ENCODE measurements at regions not wholly inside any gene's neighbourhood (a gene's known extent, or its start where the extent isn't known, plus 50 kb on each side); places are given as distances from the start of the nearest gene placed in this dataset.
A peak's percentile ranks its signal among the peaks of the same experiment; 100 is the strongest.

DNA sequence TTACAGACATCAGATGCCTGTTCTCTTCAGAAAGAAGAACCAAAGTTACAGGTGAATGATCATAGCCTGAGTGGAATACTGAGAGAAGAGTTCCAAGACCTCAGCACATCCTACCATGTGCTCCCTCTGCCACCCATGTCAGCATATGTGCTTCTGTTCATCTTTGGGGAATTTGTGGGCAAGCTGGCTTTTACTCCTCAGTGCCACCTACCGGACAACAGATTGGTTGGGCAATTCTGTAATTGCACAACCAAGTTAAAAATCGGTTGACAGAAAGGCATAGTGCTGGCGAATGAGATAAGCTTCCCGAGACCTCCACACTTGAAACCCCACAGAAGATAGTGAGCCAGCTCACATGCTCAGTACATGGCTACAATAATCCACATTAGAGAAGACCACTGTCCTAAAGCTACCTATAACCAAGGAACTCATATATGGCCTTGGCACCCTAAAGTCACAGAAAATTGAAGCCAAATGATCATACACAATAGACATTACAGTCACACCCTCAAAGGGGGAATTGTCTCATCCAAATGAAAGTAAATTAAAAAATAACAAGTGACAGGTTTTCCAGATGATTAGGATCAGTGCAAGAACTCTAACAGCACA is 1238.0 kb upstream of the NUDT12 start:
- Histone ChIP-seq H3K4me1 (ENCODE audit: low read length) (no peaks in the 10 kb centered on the region), H3K79me2 (ENCODE audit: low read length) (no peaks in the 10 kb centered on the region), H2AFZ (ENCODE audit: low read depth, low read length) (peak overlapping the region; percentile 65; the same call in 1 of the 2 replicates), H3K9ac (ENCODE audit: low read length) (no peak overlapping the region), H4K20me1 (ENCODE audit: insufficient read depth, low read length) (no peaks in the 10 kb centered on the region), H3K4me3 (ENCODE audit: low read length) (no peak overlapping the region), H3K27ac (ENCODE audit: low read length) (no peak overlapping the region), H3K9me3 (ENCODE audit: insufficient read depth, low read length) (no peaks in the 10 kb centered on the region), H3K36me3 (replicated peaks; ENCODE audit: low read depth, low read length) (no peaks in the 10 kb centered on the region), H3K4me2 (ENCODE audit: low read length) (no peak overlapping the region), H3K27me3 (ENCODE audit: low read depth, low read length) (no peaks in the 10 kb centered on the region)
- no peak for TF ChIP-seq EZH2phosphoT487 (IDR thresholded peaks at IDR 0.05; ENCODE audit: low read depth)
- TF ChIP-seq, protein P1, sequence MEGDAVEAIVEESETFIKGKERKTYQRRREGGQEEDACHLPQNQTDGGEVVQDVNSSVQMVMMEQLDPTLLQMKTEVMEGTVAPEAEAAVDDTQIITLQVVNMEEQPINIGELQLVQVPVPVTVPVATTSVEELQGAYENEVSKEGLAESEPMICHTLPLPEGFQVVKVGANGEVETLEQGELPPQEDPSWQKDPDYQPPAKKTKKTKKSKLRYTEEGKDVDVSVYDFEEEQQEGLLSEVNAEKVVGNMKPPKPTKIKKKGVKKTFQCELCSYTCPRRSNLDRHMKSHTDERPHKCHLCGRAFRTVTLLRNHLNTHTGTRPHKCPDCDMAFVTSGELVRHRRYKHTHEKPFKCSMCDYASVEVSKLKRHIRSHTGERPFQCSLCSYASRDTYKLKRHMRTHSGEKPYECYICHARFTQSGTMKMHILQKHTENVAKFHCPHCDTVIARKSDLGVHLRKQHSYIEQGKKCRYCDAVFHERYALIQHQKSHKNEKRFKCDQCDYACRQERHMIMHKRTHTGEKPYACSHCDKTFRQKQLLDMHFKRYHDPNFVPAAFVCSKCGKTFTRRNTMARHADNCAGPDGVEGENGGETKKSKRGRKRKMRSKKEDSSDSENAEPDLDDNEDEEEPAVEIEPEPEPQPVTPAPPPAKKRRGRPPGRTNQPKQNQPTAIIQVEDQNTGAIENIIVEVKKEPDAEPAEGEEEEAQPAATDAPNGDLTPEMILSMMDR (IDR thresholded peaks at IDR 0.05; ENCODE audit: low read depth, low read length), result peak; percentile 49

DNA sequence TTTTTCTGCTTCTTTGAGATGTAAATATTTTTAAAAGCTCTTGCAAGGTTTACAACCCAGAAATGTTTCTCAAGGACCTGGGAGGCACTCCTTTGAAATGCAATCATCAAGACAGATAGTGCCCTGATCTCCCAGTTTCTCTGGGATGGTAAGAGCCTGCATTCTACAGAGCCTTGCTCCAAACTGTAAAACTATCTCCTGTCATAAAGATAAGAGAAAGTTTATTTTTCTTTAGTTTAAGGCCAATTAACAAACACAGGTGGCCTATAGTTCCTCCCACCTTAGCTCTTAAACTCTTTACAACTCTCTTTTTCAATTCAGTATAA is 1231.1 kb upstream of the NUDT12 start:
- no peaks in the 10 kb centered on the region for H3K27me3 ChIP-seq (ENCODE audit: low read depth, low read length)
- H3K36me3 ChIP-seq (replicated peaks; ENCODE audit: low read depth, low read length), result no peaks in the 10 kb centered on the region
- no peaks in the 10 kb centered on the region for H3K9me3 ChIP-seq (ENCODE audit: insufficient read depth, low read length)
- no peaks in the 10 kb centered on the region for H4K20me1 ChIP-seq (ENCODE audit: insufficient read depth, low read length)
- no peak overlapping the region for H3K4me3 ChIP-seq (ENCODE audit: low read length)
- H2AFZ ChIP-seq (ENCODE audit: low read depth, low read length), result no peak overlapping the region
- TF ChIP-seq EZH2phosphoT487 (IDR thresholded peaks at IDR 0.05; ENCODE audit: low read depth), result no peak
- TF ChIP-seq, protein P1 (IDR thresholded peaks at IDR 0.05; ENCODE audit: low read depth, low read length), result no peak
- H3K79me2 ChIP-seq (ENCODE audit: low read length), result no peaks in the 10 kb centered on the region
- H3K4me1 ChIP-seq (ENCODE audit: low read length), result no peaks in the 10 kb centered on the region
- H3K4me2 ChIP-seq (ENCODE audit: low read length), result no peak overlapping the region
- H3K27ac ChIP-seq (ENCODE audit: low read length), result no peak overlapping the region
- no peak overlapping the region for H3K9ac ChIP-seq (ENCODE audit: low read length)

DNA sequence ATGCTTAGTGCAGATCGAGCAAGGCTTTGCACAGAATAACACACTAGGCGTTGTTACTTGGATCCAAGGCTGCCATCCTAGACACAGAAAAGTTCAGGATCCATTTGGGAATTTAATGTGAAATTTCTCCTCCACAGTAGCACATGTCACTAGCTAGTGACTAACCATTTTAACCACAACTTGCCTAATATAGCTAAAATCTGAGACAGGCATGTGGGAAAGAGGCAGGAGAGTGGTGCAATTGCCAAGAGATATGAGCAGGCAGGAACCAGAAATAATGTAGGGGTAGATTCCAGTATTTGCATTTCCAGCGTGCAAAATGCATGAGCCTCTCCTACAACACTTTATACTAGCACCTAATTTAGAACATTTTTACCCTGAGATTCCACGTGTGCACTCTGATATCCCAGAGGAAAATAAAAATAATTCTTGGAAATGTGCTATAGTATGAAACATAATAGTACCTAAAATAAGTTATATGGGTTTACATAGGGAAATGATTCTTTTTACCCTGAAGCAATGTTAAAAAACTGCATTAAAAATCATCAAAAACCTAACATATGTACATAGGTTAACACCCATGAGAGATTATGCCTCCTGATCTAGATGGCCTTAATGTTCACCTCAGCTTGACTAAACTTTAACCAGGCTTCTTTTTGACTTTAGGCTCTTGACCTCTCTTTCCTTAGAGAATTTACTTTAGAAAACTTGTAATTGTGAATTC is 1230.6 kb upstream of the NUDT12 start:
- H3K36me3 ChIP-seq (replicated peaks; ENCODE audit: low read depth, low read length), result no peaks in the 10 kb centered on the region
- TF ChIP-seq, protein P1 (IDR thresholded peaks at IDR 0.05; ENCODE audit: low read depth, low read length), result no peak
- TF ChIP-seq EZH2phosphoT487 (IDR thresholded peaks at IDR 0.05; ENCODE audit: low read depth), result no peak
- H2AFZ ChIP-seq (ENCODE audit: low read depth, low read length), result no peak overlapping the region
- H4K20me1 ChIP-seq (ENCODE audit: insufficient read depth, low read length), result no peaks in the 10 kb centered on the region
- H3K4me2 ChIP-seq (ENCODE audit: low read length), result no peak overlapping the region
- no peak overlapping the region for H3K9ac ChIP-seq (ENCODE audit: low read length)
- no peaks in the 10 kb centered on the region for H3K27me3 ChIP-seq (ENCODE audit: low read depth, low read length)
- no peaks in the 10 kb centered on the region for H3K4me1 ChIP-seq (ENCODE audit: low read length)
- no peak overlapping the region for H3K4me3 ChIP-seq (ENCODE audit: low read length)
- H3K79me2 ChIP-seq (ENCODE audit: low read length), result no peaks in the 10 kb centered on the region
- no peak overlapping the region for H3K27ac ChIP-seq (ENCODE audit: low read length)
- no peaks in the 10 kb centered on the region for H3K9me3 ChIP-seq (ENCODE audit: insufficient read depth, low read length)

DNA sequence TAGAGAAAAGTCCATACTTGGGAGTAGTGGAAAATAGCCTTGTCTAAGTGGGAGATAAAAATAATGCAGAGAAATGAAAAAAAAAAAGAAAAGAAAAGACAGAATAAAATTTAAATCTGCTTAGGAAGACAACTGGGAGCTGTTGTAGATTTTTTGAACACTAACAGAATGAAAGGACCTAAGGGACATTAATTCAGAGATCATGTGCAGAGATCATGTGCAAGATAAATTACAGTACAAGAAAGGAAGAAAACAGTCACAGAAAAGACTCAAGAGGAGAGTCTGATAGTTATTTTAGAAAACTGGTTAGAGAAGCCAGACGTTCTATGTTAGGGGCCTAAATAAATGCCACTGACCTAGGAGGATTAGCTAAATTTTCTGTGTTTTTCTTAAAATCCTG is 1226.8 kb upstream of the NUDT12 start:
- TF ChIP-seq EZH2phosphoT487 (IDR thresholded peaks at IDR 0.05; ENCODE audit: low read depth), result no peak
- TF ChIP-seq, protein P1 (IDR thresholded peaks at IDR 0.05; ENCODE audit: low read depth, low read length), result no peak
- no peak overlapping the region for H3K4me3 ChIP-seq (ENCODE audit: low read length)
- no peaks in the 10 kb centered on the region for H3K9me3 ChIP-seq (ENCODE audit: insufficient read depth, low read length)
- no peak overlapping the region for H2AFZ ChIP-seq (ENCODE audit: low read depth, low read length)
- no peaks in the 10 kb centered on the region for H4K20me1 ChIP-seq (ENCODE audit: insufficient read depth, low read length)
- no peak overlapping the region for H3K27ac ChIP-seq (ENCODE audit: low read length)
- H3K9ac ChIP-seq (ENCODE audit: low read length), result no peak overlapping the region
- H3K79me2 ChIP-seq (ENCODE audit: low read length), result no peaks in the 10 kb centered on the region
- H3K4me2 ChIP-seq (ENCODE audit: low read length), result no peak overlapping the region
- H3K27me3 ChIP-seq (ENCODE audit: low read depth, low read length), result no peaks in the 10 kb centered on the region
- H3K36me3 ChIP-seq (replicated peaks; ENCODE audit: low read depth, low read length), result no peaks in the 10 kb centered on the region
- H3K4me1 ChIP-seq (ENCODE audit: low read length), result no peaks in the 10 kb centered on the region
